HG03025 (cell line): ENCODE measurements at regions not wholly inside any gene's neighbourhood (a gene's known extent, or its start where the extent isn't known, plus 50 kb on each side); places are given as distances from the start of the nearest gene placed in this dataset.

ENCODE experiments used
- ATAC-seq: cut with Tn5 transposase; IDR thresholded peaks from one replicate; pipeline ENCODE4 v1.9.1; 2021; ENCODE audit warnings: mild to moderate bottlenecking, moderate library complexity; ENCODE audit not compliant: unreplicated experiment, low FRiP score

GRCh38 chr9:90027296-90027790, 422.5 kb downstream of the GADD45G start:
- no peak for ATAC-seq

GRCh38 chr9:90029386-90029785, 424.6 kb downstream of the GADD45G start:
- no peak for ATAC-seq

- ATAC-seq = no peak
These were observed 425.2 kb downstream of the GADD45G start for GRCh38 chr9:90029996-90030395.

- ATAC-seq = no peak
These were observed 427.6 kb downstream of the GADD45G start for GRCh38 chr9:90032296-90033027.

- no peak for ATAC-seq
These were observed 428.3 kb downstream of the GADD45G start for GRCh38 chr9:90033028-90033650.

- ATAC-seq = no peak
These were observed 429.3 kb downstream of the GADD45G start for GRCh38 chr9:90034071-90034470.

- ATAC-seq = no peak
These were observed 430.7 kb downstream of the GADD45G start for GRCh38 chr9:90035471-90035870.

- ATAC-seq = no peak
These were observed 432.5 kb downstream of the GADD45G start for GRCh38 chr9:90037146-90037797.

- ATAC-seq = no peak
These were observed 434.0 kb downstream of the GADD45G start for GRCh38 chr9:90038763-90039162.

GRCh38 chr9:90044263-90044662, 439.5 kb downstream of the GADD45G start:
- ATAC-seq = no peak

- no peak for ATAC-seq
These were observed 439.9 kb downstream of the GADD45G start for GRCh38 chr9:90044710-90045151.

- ATAC-seq = no peak
These were observed 441.6 kb downstream of the GADD45G start for GRCh38 chr9:90046317-90046861.

GRCh38 chr9:90047828-90048227, 443.0 kb downstream of the GADD45G start:
- ATAC-seq = no peak

- ATAC-seq = no peak
These were observed 447.6 kb downstream of the GADD45G start for GRCh38 chr9:90052366-90052765.

GRCh38 chr9:90053027-90053426, 448.2 kb downstream of the GADD45G start:
- no peak for ATAC-seq

GRCh38 chr9:90054810-90055209, 450.0 kb downstream of the GADD45G start:
- no peak for ATAC-seq

GRCh38 chr9:90055226-90055625, 450.4 kb downstream of the GADD45G start:
- ATAC-seq = no peak

- ATAC-seq = no peak
These were observed 452.5 kb downstream of the GADD45G start for GRCh38 chr9:90057361-90057760.

GRCh38 chr9:90058182-90058763, 453.5 kb downstream of the GADD45G start:
- no peak for ATAC-seq

- ATAC-seq = no peak
These were observed 454.6 kb downstream of the GADD45G start for GRCh38 chr9:90059436-90059835.

GRCh38 chr9:90060256-90060655, 455.4 kb downstream of the GADD45G start:
- no peak for ATAC-seq
